ENCODE measurements at regions not wholly inside any gene's neighbourhood (a gene's known extent, or its start where the extent isn't known, plus 50 kb on each side); places are given as distances from the start of the nearest gene placed in this dataset.
A peak's percentile ranks its signal among the peaks of the same experiment; 100 is the strongest.

DNA sequence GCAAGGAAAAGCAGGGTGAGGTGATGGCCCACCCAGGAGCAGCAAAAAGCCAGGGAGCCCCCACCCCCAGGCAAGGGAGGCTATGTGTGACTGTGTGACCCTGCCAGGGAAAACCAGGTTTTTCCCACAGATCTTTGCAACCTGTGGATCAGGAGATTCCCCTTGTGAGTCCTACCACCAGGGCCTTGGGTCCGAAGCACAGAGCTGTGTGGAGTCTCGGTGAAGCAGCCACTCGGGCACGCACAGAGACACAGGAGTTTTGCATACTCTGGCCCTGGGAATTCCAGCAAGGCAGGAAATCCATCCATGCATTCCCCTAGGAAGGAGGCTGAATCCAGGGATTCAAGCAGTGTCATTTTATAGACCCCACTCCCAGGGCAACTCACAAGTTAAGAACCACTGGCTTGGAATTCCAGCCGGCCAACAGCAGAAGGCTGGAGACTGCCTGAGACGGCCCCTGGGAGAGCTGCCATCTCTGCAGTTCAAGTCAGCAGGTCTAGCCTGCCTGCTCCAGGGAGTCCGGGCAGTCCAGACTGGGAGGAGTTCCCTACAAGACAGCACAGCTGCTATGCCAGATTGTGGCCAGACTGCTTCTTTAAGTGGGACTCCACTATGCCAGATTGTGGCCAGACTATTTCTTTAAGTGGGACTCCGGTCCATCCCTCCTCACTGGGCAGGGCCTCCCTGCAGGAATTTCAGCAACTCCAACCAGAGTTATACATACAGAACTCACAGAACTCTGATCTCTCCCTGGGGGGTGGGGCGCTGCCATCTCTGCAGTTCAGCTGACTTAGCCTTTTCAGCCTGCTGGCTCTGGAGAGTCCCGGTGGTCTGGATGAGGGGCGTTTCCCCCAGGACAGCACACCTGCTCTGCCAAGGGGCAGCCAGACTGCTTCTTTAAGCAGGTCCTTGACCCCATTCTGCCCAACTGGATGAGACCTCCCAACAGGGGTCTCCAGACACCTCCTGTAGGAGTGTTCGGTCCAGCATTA, 85.1 kb upstream of the ADAD1 start:
- Histone ChIP-seq H3K36me3 (peaks cover 16 to 67% (median 63%) of the 10 kb centered on the region in 4 donors), H3K27me3 (no peaks in the 10 kb centered on the region), H3K9me3 (no peaks in the 10 kb centered on the region), H3K4me1 (no peaks in the 10 kb centered on the region), H3K4me3 (no peak overlapping the region), H3K27ac (no peak overlapping the region)
- TF ChIP-seq POLR2AphosphoS5 (IDR thresholded peaks at IDR 0.05) = no peak
- TF ChIP-seq POLR2A (IDR thresholded peaks at IDR 0.05) = no peak
- TF ChIP-seq, protein P1, sequence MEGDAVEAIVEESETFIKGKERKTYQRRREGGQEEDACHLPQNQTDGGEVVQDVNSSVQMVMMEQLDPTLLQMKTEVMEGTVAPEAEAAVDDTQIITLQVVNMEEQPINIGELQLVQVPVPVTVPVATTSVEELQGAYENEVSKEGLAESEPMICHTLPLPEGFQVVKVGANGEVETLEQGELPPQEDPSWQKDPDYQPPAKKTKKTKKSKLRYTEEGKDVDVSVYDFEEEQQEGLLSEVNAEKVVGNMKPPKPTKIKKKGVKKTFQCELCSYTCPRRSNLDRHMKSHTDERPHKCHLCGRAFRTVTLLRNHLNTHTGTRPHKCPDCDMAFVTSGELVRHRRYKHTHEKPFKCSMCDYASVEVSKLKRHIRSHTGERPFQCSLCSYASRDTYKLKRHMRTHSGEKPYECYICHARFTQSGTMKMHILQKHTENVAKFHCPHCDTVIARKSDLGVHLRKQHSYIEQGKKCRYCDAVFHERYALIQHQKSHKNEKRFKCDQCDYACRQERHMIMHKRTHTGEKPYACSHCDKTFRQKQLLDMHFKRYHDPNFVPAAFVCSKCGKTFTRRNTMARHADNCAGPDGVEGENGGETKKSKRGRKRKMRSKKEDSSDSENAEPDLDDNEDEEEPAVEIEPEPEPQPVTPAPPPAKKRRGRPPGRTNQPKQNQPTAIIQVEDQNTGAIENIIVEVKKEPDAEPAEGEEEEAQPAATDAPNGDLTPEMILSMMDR (IDR thresholded peaks at IDR 0.05) = no peak
- TF ChIP-seq EP300 (IDR thresholded peaks at IDR 0.05) = no peak
- 85 to 98% (median 94%) methylated on average over 9 to 12 of the region's 12 CpGs for WGBS, 5 donors
- DNase-seq = no peak
- intact Hi-C loops (cut with DNase I; ENCODE audit: low total_unique reads) = no loop called here

DNA sequence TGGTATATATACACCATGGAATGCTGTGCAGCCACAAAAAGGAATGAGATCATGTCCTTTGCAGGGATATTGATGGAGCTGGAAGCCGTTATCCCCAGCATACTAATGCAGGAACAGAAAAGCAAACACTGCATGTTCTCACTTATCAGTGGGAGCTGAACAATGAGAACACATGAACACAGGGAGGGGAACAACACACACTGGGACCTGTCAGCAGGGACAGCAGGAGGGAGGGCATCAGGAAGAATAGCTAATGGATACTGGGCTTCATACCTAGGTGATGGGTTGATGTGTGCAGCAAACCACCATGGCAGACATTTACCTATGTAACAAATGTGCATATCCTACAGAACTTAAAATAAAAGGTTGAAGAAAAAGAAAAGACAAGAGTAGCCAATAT, 81.1 kb upstream of the ADAD1 start:
- no peak for TF ChIP-seq POLR2AphosphoS5 (IDR thresholded peaks at IDR 0.05)
- TF ChIP-seq EP300 (IDR thresholded peaks at IDR 0.05) = no peak
- TF ChIP-seq POLR2A (IDR thresholded peaks at IDR 0.05) = no peak
- TF ChIP-seq, protein P1 (IDR thresholded peaks at IDR 0.05) = no peak
- Histone ChIP-seq H3K27ac (no peak overlapping the region), H3K36me3 (peaks cover 11 to 44% (median 41%) of the 10 kb centered on the region in 4 donors), H3K27me3 (no peaks in the 10 kb centered on the region), H3K4me3 (no peak overlapping the region), H3K4me1 (no peaks in the 10 kb centered on the region), H3K9me3 (no peaks in the 10 kb centered on the region)
- no peak for DNase-seq
- WGBS, 5 donors = 18 to 56% (median 41%) methylated on average over 1 of the region's 1 CpG
- intact Hi-C loops (cut with DNase I; ENCODE audit: low total_unique reads) = no loop called here

DNA sequence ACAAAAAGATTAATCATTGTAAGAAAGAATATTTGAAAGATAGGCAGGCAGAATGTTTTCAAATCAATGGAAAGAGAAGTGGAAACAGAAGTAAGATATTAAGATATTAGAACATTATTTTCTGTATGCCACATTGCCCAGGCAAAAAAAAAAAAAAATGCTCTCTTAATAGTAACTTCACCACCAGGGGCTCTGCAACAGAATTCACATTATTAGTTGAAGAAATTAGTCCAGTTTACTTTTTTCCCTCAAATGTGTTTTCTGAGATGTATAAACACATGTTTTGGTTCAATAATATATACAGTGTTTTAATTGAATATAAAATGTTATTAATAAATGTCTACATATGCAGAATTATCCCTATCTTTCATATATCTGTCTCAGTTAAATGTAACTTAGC, 78.0 kb upstream of the ADAD1 start:
- H3K27ac ChIP-seq = no peak overlapping the region
- intact Hi-C loops (cut with DNase I; ENCODE audit: low total_unique reads) = no loop called here
- no peaks in the 10 kb centered on the region for H3K27me3 ChIP-seq
- no peak for DNase-seq
- H3K36me3 ChIP-seq = peaks cover 0 to 37% (median 35%) of the 10 kb centered on the region in 4 donors
- TF ChIP-seq POLR2A (IDR thresholded peaks at IDR 0.05) (no peak), POLR2AphosphoS5 (IDR thresholded peaks at IDR 0.05) (no peak)
- TF ChIP-seq, protein P1 (IDR thresholded peaks at IDR 0.05) = peak in 1 of 7 experiments; percentile 13
- H3K9me3 ChIP-seq = no peaks in the 10 kb centered on the region
- no peak overlapping the region for H3K4me3 ChIP-seq
- no peaks in the 10 kb centered on the region for H3K4me1 ChIP-seq

DNA sequence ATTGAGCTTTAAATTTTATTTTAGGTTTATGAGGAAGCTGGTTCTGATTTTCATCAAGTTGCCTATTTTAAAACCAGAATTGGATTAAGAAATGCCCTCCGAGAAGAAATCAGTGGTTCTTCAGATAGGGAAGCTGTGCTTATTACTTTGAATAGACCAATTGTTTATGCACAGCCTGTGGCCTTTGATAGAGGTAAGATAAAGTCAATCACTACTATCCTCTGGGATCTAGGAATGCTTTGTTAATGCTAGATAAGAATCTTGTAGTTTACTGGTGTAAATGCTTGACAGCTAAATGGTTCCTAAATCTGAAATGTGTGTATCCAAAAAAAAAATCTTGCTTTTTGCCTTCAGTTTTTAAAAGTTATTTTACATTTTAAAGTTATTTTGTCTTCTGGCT, 73.0 kb upstream of the ADAD1 start:
- Histone ChIP-seq H3K27me3 (no peaks in the 10 kb centered on the region), H3K9me3 (no peaks in the 10 kb centered on the region), H3K4me3 (no peak overlapping the region), H3K27ac (no peak overlapping the region), H3K36me3 (peaks cover 7 to 84% (median 79%) of the 10 kb centered on the region in 4 donors), H3K4me1 (no peaks in the 10 kb centered on the region)
- WGBS, 5 donors = 63 to 75% (median 70%) methylated on average over 1 of the region's 1 CpG
- DNase-seq = no peak
- TF ChIP-seq, protein P1 (IDR thresholded peaks at IDR 0.05) = no peak
- intact Hi-C loops (cut with DNase I; ENCODE audit: low total_unique reads) = no loop called here
